Naive B cell (primary cell): ENCODE measurements at regions not wholly inside any gene's neighbourhood (a gene's known extent, or its start where the extent isn't known, plus 50 kb on each side); places are given as distances from the start of the nearest gene placed in this dataset.

Source experiments
- ATAC-seq, 2 donors: fragments of 150-1000 bp; cut with Tn5 transposase; 2 replicates each; pipeline ENCODE4 v1.10.0; 2021; ENCODE audit warnings: low read depth in 2 of 2, mild to moderate bottlenecking in 2 of 2, moderate library complexity in 2 of 2
- DNase-seq: peaks from one replicate; pipeline ENCODE4 v3.0.0; 2022
- H3K27ac Mint-ChIP-seq, 6 donors: one replicate each; pipeline ENCODE4 v1.8.0; 2020 to 2022; ENCODE audit warnings: mild to moderate bottlenecking in 6 of 6, mixed read lengths in 6 of 6, moderate library complexity in 5 of 6, inconsistent platforms in 2 of 6
- H3K27me3 Mint-ChIP-seq, 3 donors: one replicate each; pipeline ENCODE4 v1.8.0; 2021 to 2022; ENCODE audit warnings: mixed read lengths in 3 of 3, mild to moderate bottlenecking in 1 of 3
- H3K36me3 Mint-ChIP-seq, 2 donors: one replicate each; pipeline ENCODE4 v1.8.0; 2020 to 2022; ENCODE audit warnings: mixed read lengths in 2 of 2, inconsistent platforms in 1 of 2, mild to moderate bottlenecking in 1 of 2
- H3K4me1 Mint-ChIP-seq, 3 donors: one replicate each; pipeline ENCODE4 v1.8.0; 2020 to 2022; ENCODE audit warnings: mixed read lengths in 3 of 3, inconsistent platforms in 1 of 3, mild to moderate bottlenecking in 1 of 3, moderate library complexity in 1 of 3
- H3K4me3 Mint-ChIP-seq, 8 donors: one replicate each; pipeline ENCODE4 v1.8.0; 2020 to 2022; ENCODE audit warnings: mild to moderate bottlenecking in 8 of 8, mixed read lengths in 8 of 8, moderate library complexity in 8 of 8, inconsistent platforms in 2 of 8
- H3K9me3 Mint-ChIP-seq, 7 donors: one replicate each; pipeline ENCODE4 v1.8.0; 2020 to 2022; ENCODE audit warnings: mixed read lengths in 7 of 7, mild to moderate bottlenecking in 5 of 7, inconsistent platforms in 2 of 7, moderate library complexity in 1 of 7

- H3K27me3 Mint-ChIP-seq = no peaks in the 10 kb centered on the region
- ATAC-seq (no peak), DNase-seq (no peak)
- H3K9me3 Mint-ChIP-seq = peaks cover 1 to 18% (median 5%) of the 10 kb centered on the region in 7 donors
- H3K4me1 Mint-ChIP-seq = no peaks in the 10 kb centered on the region
- no peaks in the 10 kb centered on the region for H3K36me3 Mint-ChIP-seq
- peak overlapping the region in 1 of 6 donors; percentile 63 for H3K27ac Mint-ChIP-seq
- H3K4me3 Mint-ChIP-seq = no peak overlapping the region
Observed at GRCh38 chr13:83621765-83622421, 260.4 kb downstream of the SLITRK1 start.

- DNase-seq = no peak
- no peaks in the 10 kb centered on the region for H3K36me3 Mint-ChIP-seq
- no peaks in the 10 kb centered on the region for H3K27me3 Mint-ChIP-seq
- H3K4me1 Mint-ChIP-seq = no peaks in the 10 kb centered on the region
- H3K27ac Mint-ChIP-seq = no peak overlapping the region
- peaks cover 1 to 18% (median 5%) of the 10 kb centered on the region in 7 donors for H3K9me3 Mint-ChIP-seq
- H3K4me3 Mint-ChIP-seq = no peak overlapping the region
- no peak for ATAC-seq
Observed at GRCh38 chr13:83620530-83621220, 261.6 kb downstream of the SLITRK1 start.

GRCh38 chr13:83618966-83619365, 263.3 kb downstream of the SLITRK1 start:
- Mint-ChIP-seq H3K36me3 (no peaks in the 10 kb centered on the region), H3K4me1 (no peaks in the 10 kb centered on the region), H3K4me3 (no peak overlapping the region), H3K27ac (no peak overlapping the region), H3K9me3 (peaks cover 1 to 15% (median 7%) of the 10 kb centered on the region in 7 donors), H3K27me3 (no peaks in the 10 kb centered on the region)
- ATAC-seq (no peak), DNase-seq (no peak)

GRCh38 chr13:83613524-83613923, 268.8 kb downstream of the SLITRK1 start:
- no peaks in the 10 kb centered on the region for H3K27me3 Mint-ChIP-seq
- no peaks in the 10 kb centered on the region for H3K36me3 Mint-ChIP-seq
- H3K4me1 Mint-ChIP-seq = no peaks in the 10 kb centered on the region
- H3K27ac Mint-ChIP-seq = no peak overlapping the region
- DNase-seq (no peak), ATAC-seq (no peak)
- peaks cover 8 to 22% (median 15%) of the 10 kb centered on the region in 7 donors for H3K9me3 Mint-ChIP-seq
- H3K4me3 Mint-ChIP-seq = no peak overlapping the region

GRCh38 chr13:83601539-83601938, 280.7 kb downstream of the SLITRK1 start:
- H3K4me3 Mint-ChIP-seq = no peak overlapping the region
- H3K4me1 Mint-ChIP-seq = no peaks in the 10 kb centered on the region
- H3K36me3 Mint-ChIP-seq = no peaks in the 10 kb centered on the region
- no peak overlapping the region for H3K27ac Mint-ChIP-seq
- DNase-seq (no peak), ATAC-seq (no peak)
- H3K9me3 Mint-ChIP-seq = peaks cover 0 to 8% (median 4%) of the 10 kb centered on the region in 7 donors
- H3K27me3 Mint-ChIP-seq = no peaks in the 10 kb centered on the region

- Mint-ChIP-seq H3K36me3 (no peaks in the 10 kb centered on the region), H3K4me3 (no peak overlapping the region), H3K4me1 (no peaks in the 10 kb centered on the region), H3K9me3 (peaks cover 0 to 4% (median 2%) of the 10 kb centered on the region in 7 donors), H3K27ac (no peak overlapping the region), H3K27me3 (no peaks in the 10 kb centered on the region)
- DNase-seq (no peak), ATAC-seq (no peak)
Observed at GRCh38 chr13:83592095-83592494, 290.2 kb downstream of the SLITRK1 start.

- Mint-ChIP-seq H3K36me3 (no peaks in the 10 kb centered on the region), H3K27me3 (no peaks in the 10 kb centered on the region)
- no peak for ATAC-seq
Observed at GRCh38 chr13:83589814-83590213, 292.5 kb downstream of the SLITRK1 start.

GRCh38 chr13:83577183-83577582, 305.1 kb downstream of the SLITRK1 start:
- Mint-ChIP-seq H3K36me3 (no peaks in the 10 kb centered on the region), H3K4me1 (no peaks in the 10 kb centered on the region), H3K27ac (no peak overlapping the region), H3K9me3 (peaks cover 0 to 13% (median 2%) of the 10 kb centered on the region in 7 donors), H3K4me3 (no peak overlapping the region), H3K27me3 (no peaks in the 10 kb centered on the region)
- ATAC-seq (no peak), DNase-seq (no peak)

More at GRCh38 chr13:83589814-83590213, 292.5 kb downstream of the SLITRK1 start:
- no peak overlapping the region for H3K27ac Mint-ChIP-seq
- H3K4me3 Mint-ChIP-seq = no peak overlapping the region
- no peak for DNase-seq
- no peaks in the 10 kb centered on the region for H3K4me1 Mint-ChIP-seq
- peaks cover 0 to 4% (median 1%) of the 10 kb centered on the region in 7 donors for H3K9me3 Mint-ChIP-seq

GRCh38 chr13:83568019-83568418, 314.3 kb downstream of the SLITRK1 start:
- no peak for DNase-seq
- no peaks in the 10 kb centered on the region for H3K27me3 Mint-ChIP-seq
- H3K4me3 Mint-ChIP-seq = no peak overlapping the region
- peaks cover 0 to 8% (median 5%) of the 10 kb centered on the region in 7 donors for H3K9me3 Mint-ChIP-seq
- H3K36me3 Mint-ChIP-seq = no peaks in the 10 kb centered on the region
- no peaks in the 10 kb centered on the region for H3K4me1 Mint-ChIP-seq
- no peak for ATAC-seq
- no peak overlapping the region for H3K27ac Mint-ChIP-seq

- no peak for DNase-seq
- no peak for ATAC-seq
Observed at GRCh38 chr13:83563499-83563898, 318.8 kb downstream of the SLITRK1 start.

GRCh38 chr13:83557845-83558244, 324.4 kb downstream of the SLITRK1 start:
- ATAC-seq = no peak

More at GRCh38 chr13:83563499-83563898, 318.8 kb downstream of the SLITRK1 start:
- Mint-ChIP-seq H3K27ac (no peak overlapping the region), H3K4me3 (no peak overlapping the region), H3K36me3 (no peaks in the 10 kb centered on the region), H3K4me1 (no peaks in the 10 kb centered on the region), H3K9me3 (peaks cover 0 to 11% (median 4%) of the 10 kb centered on the region in 7 donors), H3K27me3 (no peaks in the 10 kb centered on the region)

GRCh38 chr13:83549671-83550070, 332.6 kb downstream of the SLITRK1 start:
- H3K27me3 Mint-ChIP-seq = no peaks in the 10 kb centered on the region
- no peak for DNase-seq
- peaks cover 0 to 5% (median 0%) of the 10 kb centered on the region in 7 donors for H3K9me3 Mint-ChIP-seq
- no peak overlapping the region for H3K4me3 Mint-ChIP-seq
- no peak overlapping the region for H3K27ac Mint-ChIP-seq
- no peak for ATAC-seq
- no peaks in the 10 kb centered on the region for H3K4me1 Mint-ChIP-seq
- no peaks in the 10 kb centered on the region for H3K36me3 Mint-ChIP-seq

More at GRCh38 chr13:83557845-83558244, 324.4 kb downstream of the SLITRK1 start:
- H3K4me3 Mint-ChIP-seq = no peak overlapping the region
- H3K9me3 Mint-ChIP-seq = peaks cover 0 to 8% (median 0%) of the 10 kb centered on the region in 7 donors
- H3K4me1 Mint-ChIP-seq = no peaks in the 10 kb centered on the region
- no peak for DNase-seq
- H3K36me3 Mint-ChIP-seq = no peaks in the 10 kb centered on the region
- H3K27ac Mint-ChIP-seq = no peak overlapping the region
- no peaks in the 10 kb centered on the region for H3K27me3 Mint-ChIP-seq

GRCh38 chr13:83547043-83547442, 335.2 kb downstream of the SLITRK1 start:
- Mint-ChIP-seq H3K27me3 (no peaks in the 10 kb centered on the region), H3K9me3 (peaks cover 0 to 7% (median 3%) of the 10 kb centered on the region in 7 donors), H3K4me1 (no peaks in the 10 kb centered on the region), H3K36me3 (no peaks in the 10 kb centered on the region), H3K4me3 (no peak overlapping the region), H3K27ac (no peak overlapping the region)
- no peak for DNase-seq
- no peak for ATAC-seq

- ATAC-seq = no peak
- H3K4me1 Mint-ChIP-seq = no peaks in the 10 kb centered on the region
- no peak overlapping the region for H3K4me3 Mint-ChIP-seq
- H3K9me3 Mint-ChIP-seq = peaks cover 0 to 8% (median 3%) of the 10 kb centered on the region in 7 donors
- no peak overlapping the region for H3K27ac Mint-ChIP-seq
- no peaks in the 10 kb centered on the region for H3K27me3 Mint-ChIP-seq
- H3K36me3 Mint-ChIP-seq = no peaks in the 10 kb centered on the region
- no peak for DNase-seq
Observed at GRCh38 chr13:83546476-83546875, 335.8 kb downstream of the SLITRK1 start.
